IMR-90 (cell line): ENCODE measurements at regions not wholly inside any gene's neighbourhood (a gene's known extent, or its start where the extent isn't known, plus 50 kb on each side); places are given as distances from the start of the nearest gene placed in this dataset.

Experiments
- BHLHE40 ChIP-seq: fragments of 150-350 bp; IDR thresholded peaks from 2 replicates; pipeline ENCODE4 v1.6.1; 2016; ENCODE audit warnings: mild to moderate bottlenecking, low read depth, low read length
- CTCF ChIP-seq: conservative IDR thresholded peaks from 2 replicates; pipeline ENCODE4 v1.5.1; 2012; ENCODE audit warnings: mild to moderate bottlenecking, low read depth, low read length, improper control_type of control experiment
- FOS ChIP-seq: fragments of 150-350 bp; IDR thresholded peaks from 2 replicates; pipeline ENCODE4 v1.6.1; 2016; ENCODE audit warnings: low read depth, low read length
- MAZ ChIP-seq: IDR thresholded peaks from 2 replicates; pipeline ENCODE4 v1.6.1; 2012; ENCODE audit warnings: low read depth, mild to moderate bottlenecking, low read length, improper control_type of control experiment, moderate library complexity, borderline replicate concordance
- MXI1 ChIP-seq: IDR thresholded peaks from 2 replicates; pipeline ENCODE4 v1.6.1; 2012; ENCODE audit warnings: low read depth, mild to moderate bottlenecking, low read length, moderate library complexity, borderline replicate concordance
- NFE2L2 ChIP-seq: fragments of 150-350 bp; IDR thresholded peaks from 2 replicates; pipeline ENCODE4 v1.6.1; 2016; ENCODE audit warnings: low read depth, mild to moderate bottlenecking, low read length
- POLR2A ChIP-seq: IDR thresholded peaks from 2 replicates; pipeline ENCODE4 v1.6.1; 2012; ENCODE audit warnings: mild to moderate bottlenecking, low read depth, low read length
- USF2 ChIP-seq: fragments of 150-350 bp; IDR thresholded peaks from 2 replicates; pipeline ENCODE4 v1.6.1; 2017; ENCODE audit warnings: mild to moderate bottlenecking, antibody characterized with exemption, low read length, low read depth

- TF ChIP-seq CTCF (no peak), POLR2A (no peak), USF2 (no peak), MAZ (no peak), MXI1 (no peak), NFE2L2 (no peak), BHLHE40 (no peak), FOS (no peak)
Measured at GRCh38 chr11:69971741-69972140, 106.4 kb upstream of the ANO1 start.
